GM12865 (cell line): ENCODE measurements at regions not wholly inside any gene's neighbourhood (a gene's known extent, or its start where the extent isn't known, plus 50 kb on each side); places are given as distances from the start of the nearest gene placed in this dataset.

Source experiments
- DNase-seq: peaks from one replicate; pipeline ENCODE4 v3.0.0; 2010; ENCODE audit warnings: low read depth
- H3K4me3 ChIP-seq: 2 replicates; pipeline ENCODE4 v1.5.1; 2011; ENCODE audit warnings: mild to moderate bottlenecking, low read depth, low read length, control low read depth
- TF ChIP-seq, protein P1 (sequence below): IDR thresholded peaks from 2 replicates; pipeline ENCODE4 v1.5.1; 2011; ENCODE audit warnings: low read length, control low read depth, low read depth, inconsistent platforms; ENCODE audit not compliant: insufficient read depth; ENCODE audit errors: missing control alignments

GRCh38 chr5:117872798-117873368 lies 1115.5 kb downstream of the DTWD2 start:
- DNase-seq: no peak
- TF ChIP-seq, protein P1, sequence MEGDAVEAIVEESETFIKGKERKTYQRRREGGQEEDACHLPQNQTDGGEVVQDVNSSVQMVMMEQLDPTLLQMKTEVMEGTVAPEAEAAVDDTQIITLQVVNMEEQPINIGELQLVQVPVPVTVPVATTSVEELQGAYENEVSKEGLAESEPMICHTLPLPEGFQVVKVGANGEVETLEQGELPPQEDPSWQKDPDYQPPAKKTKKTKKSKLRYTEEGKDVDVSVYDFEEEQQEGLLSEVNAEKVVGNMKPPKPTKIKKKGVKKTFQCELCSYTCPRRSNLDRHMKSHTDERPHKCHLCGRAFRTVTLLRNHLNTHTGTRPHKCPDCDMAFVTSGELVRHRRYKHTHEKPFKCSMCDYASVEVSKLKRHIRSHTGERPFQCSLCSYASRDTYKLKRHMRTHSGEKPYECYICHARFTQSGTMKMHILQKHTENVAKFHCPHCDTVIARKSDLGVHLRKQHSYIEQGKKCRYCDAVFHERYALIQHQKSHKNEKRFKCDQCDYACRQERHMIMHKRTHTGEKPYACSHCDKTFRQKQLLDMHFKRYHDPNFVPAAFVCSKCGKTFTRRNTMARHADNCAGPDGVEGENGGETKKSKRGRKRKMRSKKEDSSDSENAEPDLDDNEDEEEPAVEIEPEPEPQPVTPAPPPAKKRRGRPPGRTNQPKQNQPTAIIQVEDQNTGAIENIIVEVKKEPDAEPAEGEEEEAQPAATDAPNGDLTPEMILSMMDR: no peak
- no peak overlapping the region for H3K4me3 ChIP-seq

DNA sequence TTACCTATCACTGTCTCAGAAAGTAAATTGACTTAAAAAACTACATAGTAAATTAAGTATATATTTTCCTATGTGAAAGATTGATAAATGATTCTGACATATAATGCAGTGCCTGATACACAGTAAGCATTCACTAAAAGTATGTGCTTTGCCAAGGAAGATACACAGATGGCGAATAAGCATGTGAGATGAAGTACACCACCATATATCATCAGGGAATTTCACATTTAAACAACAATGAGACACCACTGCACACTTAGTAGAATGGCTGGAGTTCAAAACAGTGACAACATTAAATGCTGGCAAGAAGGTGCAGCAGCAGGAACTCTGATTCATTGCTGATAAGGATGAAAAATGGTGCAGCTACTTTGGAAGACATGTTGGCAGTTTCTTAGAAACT lies 1118.8 kb downstream of the DTWD2 start:
- H3K4me3 ChIP-seq: no peak overlapping the region
- TF ChIP-seq, protein P1: no peak
- no peak for DNase-seq

DNA sequence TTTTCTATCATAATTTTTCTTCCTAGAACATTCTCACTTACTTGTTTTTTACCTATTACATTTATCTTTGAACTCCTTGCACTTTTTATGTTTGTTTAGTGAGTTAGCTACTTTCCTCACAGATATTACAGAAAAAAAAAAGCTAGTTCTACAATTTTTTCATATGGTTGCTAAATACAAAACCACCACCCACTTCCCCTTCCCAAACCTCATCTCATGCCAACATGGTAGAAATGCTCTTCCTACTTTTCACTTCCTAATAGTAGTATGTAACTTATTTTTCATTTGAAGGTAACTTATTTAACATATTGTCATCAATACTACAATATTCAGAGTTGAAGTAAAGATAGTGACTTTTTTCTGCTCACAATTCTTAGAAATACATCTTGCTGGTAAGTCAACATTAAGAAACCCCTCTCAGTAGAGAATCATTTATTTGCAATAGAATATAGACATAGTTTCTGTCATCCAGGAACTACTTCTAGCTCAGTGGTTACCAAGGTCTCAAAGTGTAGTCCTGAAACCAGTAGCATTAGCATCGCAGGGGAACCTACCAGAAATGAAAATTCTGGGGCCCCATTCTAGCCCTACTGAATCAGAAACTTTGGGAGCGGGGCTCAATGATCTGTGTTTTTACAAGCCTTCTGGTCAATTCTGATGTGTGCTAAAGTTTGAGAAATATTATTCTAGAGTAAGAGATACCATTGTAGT lies 1124.6 kb downstream of the DTWD2 start:
- TF ChIP-seq, protein P1: no peak
- H3K4me3 ChIP-seq: no peak overlapping the region
- DNase-seq: no peak

GRCh38 chr5:117860550-117860949 lies 1127.8 kb downstream of the DTWD2 start:
- TF ChIP-seq, protein P1: no peak
- DNase-seq: no peak
- no peak overlapping the region for H3K4me3 ChIP-seq

GRCh38 chr5:117859176-117859575 lies 1129.2 kb downstream of the DTWD2 start:
- TF ChIP-seq, protein P1: no peak
- no peak for DNase-seq
- no peak overlapping the region for H3K4me3 ChIP-seq

GRCh38 chr5:117856713-117857112 lies 1131.6 kb downstream of the DTWD2 start:
- H3K4me3 ChIP-seq: no peak overlapping the region
- DNase-seq: no peak
- TF ChIP-seq, protein P1: no peak

- H3K4me3 ChIP-seq: no peak overlapping the region
- TF ChIP-seq, protein P1: no peak
- no peak for DNase-seq
These were observed 1150.6 kb downstream of the DTWD2 start for GRCh38 chr5:117837786-117838185.
